HepG2 (cell line): ENCODE measurements at regions not wholly inside any gene's neighbourhood (a gene's known extent, or its start where the extent isn't known, plus 50 kb on each side); places are given as distances from the start of the nearest gene placed in this dataset.

Source experiments
- ATAC-seq: fragments of 200-7000 bp; cut with Tn5 transposase; 3 replicates; pipeline ENCODE4 v1.9.1; 2020; ENCODE audit warnings: mild to moderate bottlenecking, moderate library complexity
- BruUV-seq: library from RNA; stranded (reverse); fragments of 400-500 nt; replicated peaks from 2 replicates; lab custom pipeline; 2021; lab: Mats Ljungman, UMichigan
- CTCF ChIA-PET: fragments of 300-600 bp; formaldehyde crosslinking; extraction: SDS; loops from one replicate; lab custom pipeline; 2021; ENCODE audit warnings: low total read pairs, inconsistent platforms, low intra/inter-chr PET ratio; lab: Yijun Ruan, JAX
- POLR2A ChIA-PET: fragments of 350-600 bp; sonication (Branson Sonifier 250); formaldehyde crosslinking; loops from one replicate; lab custom pipeline; 2020; ENCODE audit warnings: antibody characterized with exemption, inconsistent platforms; lab: Yijun Ruan, JAX
- DNase-seq: peaks from one replicate; pipeline ENCODE4 v3.0.0-alpha.2; 2015; ENCODE audit warnings: low spot score
- FAIRE-seq: peaks from 3 replicates; lab custom pipeline; 2011; peaks lifted over from hg19 to GRCh38; lab: Jason Lieb, UNC
- H2AFZ ChIP-seq: one replicate; pipeline ENCODE4 v1.6.1; 2011; ENCODE audit warnings: low read length, inconsistent platforms
- H3K27ac ChIP-seq: fragments of 300-600 bp; 3 replicates; pipeline ENCODE4 v1.8.0; 2011; ENCODE audit warnings: mixed run types, mild to moderate bottlenecking, mixed read lengths, low read length, inconsistent platforms; ENCODE audit not compliant: insufficient read depth; ENCODE audit errors: extremely low read length
- H3K27me3 ChIP-seq, 2 experiments: fragments of 200-600 bp in 1 of 2; 2 replicates in 1 of 2; 3 replicates in 1 of 2; pipeline versions ENCODE4 v1.6.0 to v1.8.0; 2011; ENCODE audit warnings: low read length in 2 of 2, mild to moderate bottlenecking in 2 of 2, moderate library complexity in 2 of 2, inconsistent platforms in 1 of 2; ENCODE audit not compliant: insufficient read depth in 2 of 2, control insufficient read depth in 1 of 2
- H3K36me3 ChIP-seq, 2 experiments: fragments of 200-600 bp in 1 of 2; replicated peaks in 1 of 2; 2 replicates in 1 of 2; 3 replicates in 1 of 2; pipeline versions ENCODE4 v1.5.1 to v1.8.0; 2011; ENCODE audit warnings: low read length in 2 of 2, inconsistent platforms in 1 of 2; ENCODE audit not compliant: insufficient read depth in 2 of 2, control insufficient read depth in 1 of 2
- H3K4me1 ChIP-seq: 2 replicates; pipeline ENCODE4 v1.5.1; 2012; ENCODE audit warnings: low read length, inconsistent platforms; ENCODE audit not compliant: insufficient read depth
- H3K4me2 ChIP-seq: 2 replicates; pipeline ENCODE4 v1.6.0; 2011; ENCODE audit warnings: low read depth, low read length, inconsistent platforms
- H3K4me3 ChIP-seq, 3 experiments: fragments of 200-600 bp in 1 of 3; sonication (generic), shearing (Covaris generic) in 1 of 3; replicated peaks in 1 of 3; 2 replicates each; pipeline ENCODE4 v1.5.1; 2011 to 2016; ENCODE audit warnings: low read length in 3 of 3, inconsistent platforms in 2 of 3, low read depth in 2 of 3, mild to moderate bottlenecking in 2 of 3, control low read depth in 1 of 3, mixed read lengths in 1 of 3; ENCODE audit not compliant: insufficient read depth in 1 of 3
- H3K79me2 ChIP-seq: one replicate; pipeline ENCODE4 v1.6.1; 2011; ENCODE audit warnings: low read length, inconsistent platforms; ENCODE audit not compliant: insufficient read depth
- H3K9ac ChIP-seq: 2 replicates; pipeline ENCODE4 v1.6.0; 2011; ENCODE audit warnings: mild to moderate bottlenecking, low read depth, low read length, inconsistent platforms; ENCODE audit not compliant: insufficient read depth
- H3K9me3 ChIP-seq: 2 replicates; pipeline ENCODE4 v1.5.1; 2012; ENCODE audit warnings: mild to moderate bottlenecking, low read length
- H4K20me1 ChIP-seq: 2 replicates; pipeline ENCODE4 v1.6.0; 2011; ENCODE audit warnings: inconsistent platforms, mild to moderate bottlenecking, low read length, moderate library complexity; ENCODE audit not compliant: insufficient read depth
- ARNT2 ChIP-seq: sonication (generic); formaldehyde crosslinking; IDR thresholded peaks from 2 replicates; pipeline ENCODE4 v1.8.0; 2022; ENCODE audit warnings: mild to moderate bottlenecking, low read depth, missing genetic modification reagents, moderate library complexity
- HNRNPUL1 ChIP-seq: fragments of 200-400 bp; formaldehyde crosslinking; IDR thresholded peaks from 2 replicates; pipeline ENCODE4 v1.6.1; 2017; ENCODE audit warnings: low read depth, mild to moderate bottlenecking, low read length, moderate library complexity
- NKX3-1 ChIP-seq: sonication (generic); formaldehyde crosslinking; IDR thresholded peaks from 2 replicates; pipeline ENCODE4 v1.5.0; 2020; ENCODE audit warnings: missing genetic modification reagents
- RFXANK ChIP-seq: IDR thresholded peaks from 2 replicates; pipeline ENCODE4 v1.6.1; 2016
- SIN3B ChIP-seq: fragments of 150-350 bp; IDR thresholded peaks from 2 replicates; pipeline ENCODE4 v1.6.1; 2014; ENCODE audit warnings: low read length
- ZBTB20 ChIP-seq: sonication (generic); formaldehyde crosslinking; IDR thresholded peaks from 2 replicates; pipeline ENCODE4 v1.8.1; 2023; ENCODE audit warnings: missing genetic modification reagents, low read depth, mild to moderate bottlenecking, borderline replicate concordance
- ZBTB8A ChIP-seq: sonication (generic); formaldehyde crosslinking; IDR thresholded peaks from 2 replicates; pipeline ENCODE4 v1.4.0; 2020; ENCODE audit warnings: mild to moderate bottlenecking, low read depth, missing genetic modification reagents, borderline replicate concordance
- WGBS: methylation state at CpG from one replicate; pipeline ENCODE4 v1.1.6; 2017; ENCODE audit warnings: low lambda C conversion rate; 5-methylcytosine and 5-hydroxymethylcytosine counted together
- in situ Hi-C: cut with HindIII; loops from 2 replicates; pipeline ENCODE4 v1.10.0; 2017; ENCODE audit warnings: low pct_unique_long_range_greater_than_20kb; ENCODE audit not compliant: extremely low pct_ligation_motif_present
- intact Hi-C: fragments of 100-400 bp; cut with micrococcal nuclease; formaldehyde crosslinking; loops from one replicate; pipeline ENCODE4 v1.10.0; 2022; ENCODE audit not compliant: unreplicated experiment
- TF ChIP-seq, protein P1 (sequence below): sonication (generic); formaldehyde crosslinking; IDR thresholded peaks from 2 replicates; pipeline ENCODE4 v1.5.1; 2020; ENCODE audit warnings: missing genetic modification reagents, mild to moderate bottlenecking, borderline replicate concordance

DNA sequence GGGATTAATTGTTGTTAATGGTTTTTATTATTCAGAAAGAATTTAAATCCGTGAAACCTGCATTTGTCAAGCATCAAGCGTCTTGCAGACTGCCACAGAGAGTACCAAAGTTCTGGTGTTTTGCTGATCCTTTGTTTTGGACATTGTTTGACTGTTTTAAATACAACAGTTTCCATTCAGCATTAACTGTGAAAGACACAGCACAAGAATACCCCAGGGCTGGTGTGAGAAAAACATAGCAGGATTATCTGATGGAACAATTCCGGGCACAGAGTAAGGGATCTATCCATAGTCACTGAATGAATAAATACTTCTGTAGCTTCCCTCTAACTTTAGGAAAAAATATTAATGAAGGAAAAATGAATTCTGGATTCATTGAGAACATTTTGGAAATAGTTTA lies 202.3 kb downstream of the LTN1 start (continued):
- TF ChIP-seq RFXANK (CRISPR knock-in tag) = no peak
- no peak for TF ChIP-seq NKX3-1

DNA sequence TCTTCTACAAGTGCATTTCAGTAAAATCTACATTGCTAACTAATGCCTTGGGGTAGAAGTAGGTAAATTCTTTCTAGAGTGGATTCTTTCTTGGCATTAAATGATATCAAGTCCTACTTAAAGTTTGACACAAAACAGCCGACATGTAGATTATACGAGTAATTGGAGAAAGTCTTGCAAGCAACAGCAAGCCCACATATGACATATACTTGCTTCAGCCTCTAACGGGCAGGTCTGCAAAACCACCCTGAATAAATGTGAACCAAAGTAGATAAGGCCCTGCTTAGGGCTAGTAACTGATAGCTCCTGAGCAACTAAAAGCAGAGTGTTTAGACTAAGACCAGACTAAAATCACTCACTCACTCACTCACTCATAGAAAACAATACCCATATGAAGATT lies 203.2 kb downstream of the LTN1 start:
- TF ChIP-seq ZBTB20 = no peak
- in situ Hi-C loops (no loop called here), intact Hi-C loops (no loop called here)
- H3K4me1 ChIP-seq = no peaks in the 10 kb centered on the region
- H3K79me2 ChIP-seq = no peaks in the 10 kb centered on the region
- no peak for DNase-seq
- H3K27me3 ChIP-seq = no peaks in the 10 kb centered on the region
- no peaks in the 10 kb centered on the region for H3K9me3 ChIP-seq
- ChIA-PET CTCF (no interaction called here), POLR2A (no interaction called here)
- no peak overlapping the region for H2AFZ ChIP-seq
- H3K4me3 ChIP-seq = no peak overlapping the region
- no peak for ATAC-seq
- H4K20me1 ChIP-seq = no peaks in the 10 kb centered on the region
- H3K9ac ChIP-seq = no peak overlapping the region
- no peak for FAIRE-seq
- H3K36me3 ChIP-seq = no peaks in the 10 kb centered on the region
- BruUV-seq = no TSS peak
- H3K4me2 ChIP-seq = no peak overlapping the region
- 38% methylated on average over 3 of the region's 3 CpGs for WGBS
- no peak overlapping the region for H3K27ac ChIP-seq

DNA sequence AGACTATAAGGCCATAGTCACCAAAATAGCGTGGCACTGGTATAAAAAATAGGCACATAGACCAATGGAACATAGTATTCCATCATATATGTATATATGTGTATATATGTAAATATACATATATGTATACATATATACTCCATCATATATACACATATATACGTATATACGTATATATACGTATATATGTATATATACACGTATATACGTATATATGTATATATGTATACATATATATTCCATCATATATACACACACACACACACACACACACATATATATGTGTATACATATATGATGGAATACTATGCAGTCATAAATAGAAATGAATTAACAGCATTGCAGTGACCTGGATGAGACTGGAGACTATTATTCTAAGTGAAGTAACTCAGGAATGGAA lies 204.6 kb downstream of the LTN1 start:
- Histone ChIP-seq H3K36me3 (no peaks in the 10 kb centered on the region), H2AFZ (no peak overlapping the region), H3K27ac (no peak overlapping the region), H4K20me1 (no peaks in the 10 kb centered on the region), H3K4me2 (no peak overlapping the region), H3K4me3 (no peak overlapping the region), H3K9me3 (no peaks in the 10 kb centered on the region), H3K9ac (no peak overlapping the region), H3K4me1 (no peaks in the 10 kb centered on the region), H3K27me3 (no peaks in the 10 kb centered on the region), H3K79me2 (no peaks in the 10 kb centered on the region)
- FAIRE-seq (no peak), ATAC-seq (no peak), DNase-seq (no peak)
- ChIA-PET POLR2A (no interaction called here), CTCF (no interaction called here)
- WGBS = 83% methylated on average over 6 of the region's 6 CpGs
- no TSS peak for BruUV-seq
- no peak for TF ChIP-seq ZBTB8A (CRISPR knock-in tag)
- no peak for TF ChIP-seq HNRNPUL1
- no peak for TF ChIP-seq ARNT2
- no peak for TF ChIP-seq SIN3B
- TF ChIP-seq, protein P1, sequence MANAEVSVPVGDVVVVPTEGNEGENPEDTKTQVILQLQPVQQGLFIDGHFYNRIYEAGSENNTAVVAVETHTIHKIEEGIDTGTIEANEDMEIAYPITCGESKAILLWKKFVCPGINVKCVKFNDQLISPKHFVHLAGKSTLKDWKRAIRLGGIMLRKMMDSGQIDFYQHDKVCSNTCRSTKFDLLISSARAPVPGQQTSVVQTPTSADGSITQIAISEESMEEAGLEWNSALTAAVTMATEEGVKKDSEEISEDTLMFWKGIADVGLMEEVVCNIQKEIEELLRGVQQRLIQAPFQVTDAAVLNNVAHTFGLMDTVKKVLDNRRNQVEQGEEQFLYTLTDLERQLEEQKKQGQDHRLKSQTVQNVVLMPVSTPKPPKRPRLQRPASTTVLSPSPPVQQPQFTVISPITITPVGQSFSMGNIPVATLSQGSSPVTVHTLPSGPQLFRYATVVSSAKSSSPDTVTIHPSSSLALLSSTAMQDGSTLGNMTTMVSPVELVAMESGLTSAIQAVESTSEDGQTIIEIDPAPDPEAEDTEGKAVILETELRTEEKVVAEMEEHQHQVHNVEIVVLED = no peak
- in situ Hi-C loops = no loop called here
- intact Hi-C loops = no loop called here
